HG02938 (cell line): ENCODE measurements at regions not wholly inside any gene's neighbourhood (a gene's known extent, or its start where the extent isn't known, plus 50 kb on each side); places are given as distances from the start of the nearest gene placed in this dataset.
"Not testable (repeated sequence)": the region's sequence is repeated elsewhere in the genome, so short reads cannot be mapped to it uniquely, and the experiment has no call there.

Experiments used
- ATAC-seq: cut with Tn5 transposase; IDR thresholded peaks from one replicate; pipeline ENCODE4 v1.9.1; 2021; ENCODE audit warnings: mild to moderate bottlenecking, moderate library complexity; ENCODE audit not compliant: unreplicated experiment

GRCh38 chr12:75742048-75742447, 230.6 kb upstream of the KRR1 start:
- ATAC-seq = no peak

- no peak for ATAC-seq
Observed at GRCh38 chr12:75739912-75740311, 228.5 kb upstream of the KRR1 start.

GRCh38 chr12:75739098-75739497, 227.7 kb upstream of the KRR1 start:
- ATAC-seq = not testable (repeated sequence)

GRCh38 chr12:75738486-75738885, 227.1 kb upstream of the KRR1 start:
- ATAC-seq = peak; percentile 95

GRCh38 chr12:75735853-75736252, 224.4 kb upstream of the KRR1 start:
- ATAC-seq = no peak

GRCh38 chr12:75728826-75729225, 217.4 kb upstream of the KRR1 start:
- ATAC-seq = no peak

GRCh38 chr12:75727577-75727976, 216.2 kb upstream of the KRR1 start:
- ATAC-seq = no peak

GRCh38 chr12:75725521-75726111, 214.2 kb upstream of the KRR1 start:
- no peak for ATAC-seq

GRCh38 chr12:75724928-75725312, 213.5 kb upstream of the KRR1 start:
- no peak for ATAC-seq

GRCh38 chr12:75724307-75724927, 213.0 kb upstream of the KRR1 start:
- ATAC-seq = no peak

GRCh38 chr12:75722714-75723200, 211.3 kb upstream of the KRR1 start:
- peak; percentile 65 for ATAC-seq

- no peak for ATAC-seq
Observed at GRCh38 chr12:75721796-75722195, 210.4 kb upstream of the KRR1 start.

- ATAC-seq = no peak
Observed at GRCh38 chr12:75720812-75721641, 209.6 kb upstream of the KRR1 start.

- ATAC-seq = no peak
Observed at GRCh38 chr12:75717902-75718301, 206.5 kb upstream of the KRR1 start.

GRCh38 chr12:75716291-75717025, 205.0 kb upstream of the KRR1 start:
- ATAC-seq = no peak

- no peak for ATAC-seq
Observed at GRCh38 chr12:75715682-75716081, 204.3 kb upstream of the KRR1 start.

GRCh38 chr12:75715323-75715644, 203.9 kb upstream of the KRR1 start:
- no peak for ATAC-seq

GRCh38 chr12:75714462-75715322, 203.3 kb upstream of the KRR1 start:
- no peak for ATAC-seq

GRCh38 chr12:75713434-75713833, 202.0 kb upstream of the KRR1 start:
- ATAC-seq = no peak

GRCh38 chr12:75712223-75712622, 200.8 kb upstream of the KRR1 start:
- ATAC-seq = no peak
